K562 (cell line): ENCODE measurements at regions not wholly inside any gene's neighbourhood (a gene's known extent, or its start where the extent isn't known, plus 50 kb on each side); places are given as distances from the start of the nearest gene placed in this dataset.

Experiments used
- ATAC-seq: fragments of 200-7000 bp; cut with Tn5 transposase; 3 replicates; pipeline ENCODE4 v1.9.1; 2020; ENCODE audit warnings: moderate library complexity
- BruUV-seq: library from RNA; stranded (reverse); fragments of 400-500 nt; replicated peaks from 2 replicates; lab custom pipeline; 2021; lab: Mats Ljungman, UMichigan
- CTCF ChIA-PET: fragments of 300-600 bp; formaldehyde crosslinking; extraction: SDS; loops from one replicate; lab custom pipeline; 2021; ENCODE audit warnings: low intra/inter-chr PET ratio; lab: Yijun Ruan, JAX
- POLR2A ChIA-PET: fragments of 300-600, 350-650 bp; sonication (Branson Sonifier 250); formaldehyde crosslinking; extraction: SDS; loops from one replicate; lab custom pipeline; 2021; ENCODE audit warnings: antibody characterized with exemption, inconsistent platforms; lab: Yijun Ruan, JAX
- DNase-seq, 4 experiments: peaks; one replicate each; pipeline versions ENCODE4 v3.0.0 to v3.0.0-alpha.2; 2011 to 2018; ENCODE audit warnings: low spot score in 3 of 4, mixed read lengths in 3 of 4; ENCODE audit errors: extremely low read depth in 1 of 4
- FAIRE-seq: peaks from 2 replicates; lab custom pipeline; 2011; peaks lifted over from hg19 to GRCh38; lab: Jason Lieb, UNC
- H2AFZ ChIP-seq: 2 replicates; pipeline ENCODE4 v1.6.0; 2011; ENCODE audit warnings: low read depth, low read length, control low read depth, inconsistent platforms
- H3K27ac ChIP-seq: fragments of 200-600 bp; 3 replicates; pipeline ENCODE4 v1.8.0; 2011; ENCODE audit warnings: low read depth, mild to moderate bottlenecking, control low read depth, inconsistent platforms, low read length, moderate library complexity, mixed read lengths; ENCODE audit errors: extremely low read depth
- H3K27me3 ChIP-seq, 2 experiments: fragments of 300-600 bp in 1 of 2; 2 replicates in 1 of 2; 3 replicates in 1 of 2; pipeline versions ENCODE4 v1.6.0 to v1.8.0; 2011; ENCODE audit warnings: inconsistent platforms in 2 of 2, low read length in 2 of 2, mild to moderate bottlenecking in 1 of 2, mixed read lengths in 1 of 2, moderate library complexity in 1 of 2; ENCODE audit not compliant: control insufficient read depth in 2 of 2, insufficient read depth in 2 of 2
- H3K36me3 ChIP-seq: fragments of 300-600 bp; 3 replicates; pipeline ENCODE4 v1.8.0; 2011; ENCODE audit warnings: mild to moderate bottlenecking, low read length, inconsistent platforms; ENCODE audit not compliant: control insufficient read depth, insufficient read depth
- H3K4me1 ChIP-seq, 2 experiments: fragments of 200-600 bp in 1 of 2; replicated peaks in 1 of 2; 2 replicates in 1 of 2; 3 replicates in 1 of 2; pipeline versions ENCODE4 v1.5.1 to v1.8.0; 2011; ENCODE audit warnings: inconsistent platforms in 2 of 2, low read length in 2 of 2, mild to moderate bottlenecking in 1 of 2, mixed read lengths in 1 of 2, moderate library complexity in 1 of 2; ENCODE audit not compliant: control insufficient read depth in 2 of 2, insufficient read depth in 2 of 2
- H3K4me2 ChIP-seq: 2 replicates; pipeline ENCODE4 v1.6.1; 2011; ENCODE audit warnings: low read length, control low read depth, inconsistent platforms, mixed read lengths; ENCODE audit not compliant: insufficient read depth
- H3K4me3 ChIP-seq: fragments of 200-600 bp; sonication (generic), shearing (Covaris generic); 2 replicates; pipeline ENCODE4 v1.5.1; 2016; ENCODE audit warnings: control low read depth, inconsistent platforms
- H3K79me2 ChIP-seq: fragments of 200-600 bp; 3 replicates; pipeline ENCODE4 v1.8.0; 2011; ENCODE audit warnings: low read length, inconsistent platforms; ENCODE audit not compliant: control insufficient read depth, insufficient read depth
- H3K9ac ChIP-seq, 2 experiments: 2 replicates each; pipeline versions ENCODE4 v1.6.0 to v1.6.1; 2011; ENCODE audit warnings: low read depth in 2 of 2, low read length in 2 of 2, control low read depth in 1 of 2, inconsistent platforms in 1 of 2, mild to moderate bottlenecking in 1 of 2, mixed read lengths in 1 of 2; ENCODE audit not compliant: insufficient read depth in 1 of 2
- H3K9me1 ChIP-seq: one replicate; pipeline ENCODE4 v1.6.0; 2011; ENCODE audit warnings: inconsistent platforms, mild to moderate bottlenecking, low read length, moderate library complexity; ENCODE audit not compliant: control insufficient read depth, insufficient read depth
- H3K9me3 ChIP-seq: replicated peaks from 2 replicates; pipeline ENCODE4 v1.5.1; 2011; ENCODE audit warnings: low read depth, low read length, inconsistent platforms; ENCODE audit not compliant: control insufficient read depth, insufficient read depth
- H4K20me1 ChIP-seq: replicated peaks from 2 replicates; pipeline ENCODE4 v1.6.1; 2011; ENCODE audit warnings: low read length, inconsistent platforms, mixed read lengths; ENCODE audit not compliant: control insufficient read depth, insufficient read depth
- BRD4 ChIP-seq: fragments of 200-600 bp; sonication (generic); IDR thresholded peaks from 2 replicates; pipeline ENCODE4 v1.6.1; 2017; ENCODE audit warnings: inconsistent platforms
- ELF2 ChIP-seq: fragments of 250-450 bp; sonication (Bioruptor Pico); IDR thresholded peaks from 2 replicates; pipeline ENCODE4 v1.5.0; 2021; ENCODE audit warnings: mild to moderate bottlenecking
- FOXK1 ChIP-seq: sonication (generic); formaldehyde crosslinking; IDR thresholded peaks from 2 replicates; pipeline ENCODE4 v1.8.0; 2022; ENCODE audit warnings: missing genetic modification reagents, mild to moderate bottlenecking, borderline replicate concordance
- GABPA ChIP-seq: fragments of 200-800 bp; sonication (Bioruptor generic); conservative IDR thresholded peaks from 2 replicates; pipeline ENCODE4 v1.6.1; 2016; ENCODE audit warnings: low read depth, missing genetic modification characterization, missing compliant biosample characterization
- HNRNPK ChIP-seq: fragments of 200-400 bp; formaldehyde crosslinking; IDR thresholded peaks from one replicate; pipeline ENCODE4 v1.6.1; 2018; ENCODE audit warnings: mild to moderate bottlenecking, low read depth, low read length; ENCODE audit not compliant: poor library complexity, severe bottlenecking
- IFI16 ChIP-seq: fragments of 250-450 bp; sonication (Bioruptor Pico); IDR thresholded peaks from 2 replicates; pipeline ENCODE4 v2.1.2; 2022; ENCODE audit warnings: mild to moderate bottlenecking, inconsistent platforms
- NCOA2 ChIP-seq, 2 experiments: fragments of 450-650 bp; IDR thresholded peaks; 2 replicates each; pipeline ENCODE4 v1.6.1; 2018; ENCODE audit warnings: mild to moderate bottlenecking in 2 of 2, moderate library complexity in 1 of 2; ENCODE audit not compliant: partially characterized antibody in 2 of 2
- POLR3G ChIP-seq: IDR thresholded peaks from 2 replicates; pipeline ENCODE4 v1.6.1; 2011; ENCODE audit not compliant: insufficient read length, insufficient replicate concordance; ENCODE audit errors: extremely low read depth
- ZFP30 ChIP-seq: fragments of 250-450 bp; sonication (Bioruptor Pico); IDR thresholded peaks from 2 replicates; pipeline ENCODE4 v1.8.0; 2022; ENCODE audit warnings: moderate library complexity, mild to moderate bottlenecking, inconsistent platforms, borderline replicate concordance
- ZNF384 ChIP-seq: IDR thresholded peaks from 2 replicates; pipeline ENCODE4 v1.6.1; 2012; ENCODE audit warnings: low read depth, low read length, improper control_type of control experiment
- ZNF551 ChIP-seq: fragments of 250-450 bp; sonication (Bioruptor Pico); IDR thresholded peaks from 2 replicates; pipeline ENCODE4 v1.5.0; 2021; ENCODE audit warnings: mild to moderate bottlenecking, moderate library complexity
- ZNF764 ChIP-seq: fragments of 250-450 bp; sonication (Bioruptor Pico); IDR thresholded peaks from 2 replicates; pipeline ENCODE4 v1.4.0; 2020; ENCODE audit warnings: low read depth, mild to moderate bottlenecking, moderate library complexity
- ZNF830 ChIP-seq: fragments of 250-450 bp; sonication (Bioruptor Pico); IDR thresholded peaks from 2 replicates; pipeline ENCODE4 v1.5.0; 2021; ENCODE audit warnings: mild to moderate bottlenecking
- whole genome bisulfite sequencing: fragments of 100-300 bp; shearing (Covaris generic); methylation state at CpG from one replicate; pipeline ENCODE4 v1.1.6; 2016; ENCODE audit warnings: low coverage, mixed read lengths; ENCODE audit not compliant: insufficient coverage; ENCODE audit errors: missing lambda C conversion rate; 5-methylcytosine and 5-hydroxymethylcytosine counted together
- in situ Hi-C: fragments of 300-500 bp; cut with MboI; formaldehyde crosslinking; loops from 4 replicates; pipeline ENCODE4 v1.15.0; 2018; ENCODE audit warnings: inconsistent platforms, mixed read lengths
- intact Hi-C: fragments of 100-400 bp; cut with micrococcal nuclease; formaldehyde crosslinking; loops from 2 replicates; pipeline ENCODE4 v1.14.2; 2022
- TF ChIP-seq, protein P1 (sequence below): sonication (generic); formaldehyde crosslinking; IDR thresholded peaks from 2 replicates; pipeline ENCODE4 v1.9.0; 2022; ENCODE audit warnings: mild to moderate bottlenecking, missing genetic modification reagents
- TF ChIP-seq, protein P2 (sequence below): fragments of 450-650 bp; IDR thresholded peaks from 2 replicates; pipeline ENCODE4 v1.6.1; 2016; ENCODE audit warnings: antibody characterized with exemption
- TF ChIP-seq, protein P3 (sequence below): sonication (generic); formaldehyde crosslinking; IDR thresholded peaks from 2 replicates; pipeline ENCODE4 v1.4.0; 2020; ENCODE audit warnings: mild to moderate bottlenecking, missing genetic modification reagents
- TF ChIP-seq, protein P4 (sequence below): fragments of 250-450 bp; sonication (Bioruptor Pico); IDR thresholded peaks from 2 replicates; pipeline ENCODE4 v1.4.0; 2020; ENCODE audit warnings: mild to moderate bottlenecking, moderate library complexity
- TF ChIP-seq, protein P5 (sequence below): sonication (generic); formaldehyde crosslinking; IDR thresholded peaks from 2 replicates; pipeline ENCODE4 v1.5.0; 2020; ENCODE audit warnings: missing genetic modification reagents

DNA sequence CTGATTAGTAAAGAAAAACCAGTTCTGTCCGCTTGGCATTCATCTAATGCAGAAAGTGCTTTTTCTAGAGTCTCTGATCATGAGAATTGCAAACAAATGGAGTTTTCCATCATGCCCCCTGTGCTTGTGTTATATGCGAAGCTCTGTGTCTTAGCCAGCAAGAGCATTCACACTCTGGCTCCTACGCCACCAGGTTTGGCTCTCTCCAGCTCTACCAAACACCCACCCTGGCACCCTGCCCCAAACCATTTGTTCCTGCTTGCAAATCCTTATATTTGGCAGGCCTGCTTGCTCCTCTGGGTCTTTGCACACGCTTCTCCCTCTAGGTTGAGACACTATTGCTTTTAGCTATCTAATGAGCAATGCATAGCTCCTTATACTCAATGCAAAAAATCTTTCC, 204.1 kb upstream of the CYRIA start:
- Histone ChIP-seq H2AFZ (no peak overlapping the region), H3K4me1 (no peaks in the 10 kb centered on the region), H3K79me2 (no peaks in the 10 kb centered on the region), H3K36me3 (no peaks in the 10 kb centered on the region), H3K4me3 (no peak overlapping the region), H3K27ac (no peak overlapping the region), H3K27me3 (no peaks in the 10 kb centered on the region), H4K20me1 (no peaks in the 10 kb centered on the region), H3K9ac (no peak overlapping the region), H3K4me2 (no peak overlapping the region), H3K9me3 (no peaks in the 10 kb centered on the region), H3K9me1 (no peaks in the 10 kb centered on the region)
- no peak for FAIRE-seq
- no peak for ATAC-seq
- ChIA-PET CTCF (no interaction called here), POLR2A (no interaction called here)
- no TSS peak for BruUV-seq
- TF ChIP-seq, protein P1, sequence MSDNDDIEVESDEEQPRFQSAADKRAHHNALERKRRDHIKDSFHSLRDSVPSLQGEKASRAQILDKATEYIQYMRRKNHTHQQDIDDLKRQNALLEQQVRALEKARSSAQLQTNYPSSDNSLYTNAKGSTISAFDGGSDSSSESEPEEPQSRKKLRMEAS (CRISPR knock-in tag): no peak
- no peak for TF ChIP-seq NCOA2 (IDR thresholded peaks at IDR 0.05; ENCODE audit: partially characterized antibody in 2 of 2)
- TF ChIP-seq ELF2 (CRISPR knock-in tag): no peak
- no peak for TF ChIP-seq BRD4
- TF ChIP-seq ZNF830 (CRISPR knock-in tag): no peak
- no peak for TF ChIP-seq HNRNPK
- TF ChIP-seq, protein P2, sequence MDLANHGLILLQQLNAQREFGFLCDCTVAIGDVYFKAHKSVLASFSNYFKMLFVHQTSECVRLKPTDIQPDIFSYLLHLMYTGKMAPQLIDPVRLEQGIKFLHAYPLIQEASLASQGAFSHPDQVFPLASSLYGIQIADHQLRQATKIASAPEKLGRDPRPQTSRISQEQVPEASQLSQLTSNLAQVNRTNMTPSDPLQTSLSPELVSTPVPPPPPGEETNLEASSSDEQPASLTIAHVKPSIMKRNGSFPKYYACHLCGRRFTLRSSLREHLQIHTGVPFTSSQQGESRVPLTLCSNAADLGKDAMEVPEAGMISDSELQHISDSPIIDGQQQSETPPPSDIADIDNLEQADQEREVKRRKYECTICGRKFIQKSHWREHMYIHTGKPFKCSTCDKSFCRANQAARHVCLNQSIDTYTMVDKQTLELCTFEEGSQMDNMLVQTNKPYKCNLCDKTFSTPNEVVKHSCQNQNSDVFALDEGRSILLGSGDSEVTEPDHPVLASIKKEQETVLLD: no peak
- no peak for TF ChIP-seq ZNF384
- TF ChIP-seq, protein P3, sequence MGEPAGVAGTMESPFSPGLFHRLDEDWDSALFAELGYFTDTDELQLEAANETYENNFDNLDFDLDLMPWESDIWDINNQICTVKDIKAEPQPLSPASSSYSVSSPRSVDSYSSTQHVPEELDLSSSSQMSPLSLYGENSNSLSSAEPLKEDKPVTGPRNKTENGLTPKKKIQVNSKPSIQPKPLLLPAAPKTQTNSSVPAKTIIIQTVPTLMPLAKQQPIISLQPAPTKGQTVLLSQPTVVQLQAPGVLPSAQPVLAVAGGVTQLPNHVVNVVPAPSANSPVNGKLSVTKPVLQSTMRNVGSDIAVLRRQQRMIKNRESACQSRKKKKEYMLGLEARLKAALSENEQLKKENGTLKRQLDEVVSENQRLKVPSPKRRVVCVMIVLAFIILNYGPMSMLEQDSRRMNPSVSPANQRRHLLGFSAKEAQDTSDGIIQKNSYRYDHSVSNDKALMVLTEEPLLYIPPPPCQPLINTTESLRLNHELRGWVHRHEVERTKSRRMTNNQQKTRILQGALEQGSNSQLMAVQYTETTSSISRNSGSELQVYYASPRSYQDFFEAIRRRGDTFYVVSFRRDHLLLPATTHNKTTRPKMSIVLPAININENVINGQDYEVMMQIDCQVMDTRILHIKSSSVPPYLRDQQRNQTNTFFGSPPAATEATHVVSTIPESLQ (CRISPR knock-in tag): no peak
- TF ChIP-seq ZNF764 (CRISPR knock-in tag): no peak
- TF ChIP-seq ZNF551 (CRISPR knock-in tag): no peak
- TF ChIP-seq, protein P4, sequence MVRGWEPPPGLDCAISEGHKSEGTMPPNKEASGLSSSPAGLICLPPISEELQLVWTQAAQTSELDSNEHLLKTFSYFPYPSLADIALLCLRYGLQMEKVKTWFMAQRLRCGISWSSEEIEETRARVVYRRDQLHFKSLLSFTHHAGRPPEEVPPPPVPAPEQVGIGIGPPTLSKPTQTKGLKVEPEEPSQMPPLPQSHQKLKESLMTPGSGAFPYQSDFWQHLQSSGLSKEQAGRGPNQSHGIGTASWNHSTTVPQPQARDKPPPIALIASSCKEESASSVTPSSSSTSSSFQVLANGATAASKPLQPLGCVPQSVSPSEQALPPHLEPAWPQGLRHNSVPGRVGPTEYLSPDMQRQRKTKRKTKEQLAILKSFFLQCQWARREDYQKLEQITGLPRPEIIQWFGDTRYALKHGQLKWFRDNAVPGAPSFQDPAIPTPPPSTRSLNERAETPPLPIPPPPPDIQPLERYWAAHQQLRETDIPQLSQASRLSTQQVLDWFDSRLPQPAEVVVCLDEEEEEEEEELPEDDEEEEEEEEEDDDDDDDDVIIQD (CRISPR knock-in tag): no peak
- TF ChIP-seq POLR3G: no peak
- TF ChIP-seq GABPA (tag): no peak
- TF ChIP-seq, protein P5, sequence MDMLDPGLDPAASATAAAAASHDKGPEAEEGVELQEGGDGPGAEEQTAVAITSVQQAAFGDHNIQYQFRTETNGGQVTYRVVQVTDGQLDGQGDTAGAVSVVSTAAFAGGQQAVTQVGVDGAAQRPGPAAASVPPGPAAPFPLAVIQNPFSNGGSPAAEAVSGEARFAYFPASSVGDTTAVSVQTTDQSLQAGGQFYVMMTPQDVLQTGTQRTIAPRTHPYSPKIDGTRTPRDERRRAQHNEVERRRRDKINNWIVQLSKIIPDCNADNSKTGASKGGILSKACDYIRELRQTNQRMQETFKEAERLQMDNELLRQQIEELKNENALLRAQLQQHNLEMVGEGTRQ (CRISPR knock-in tag): no peak
- TF ChIP-seq IFI16: no peak
- TF ChIP-seq ZFP30 (CRISPR knock-in tag): no peak
- no peak for TF ChIP-seq FOXK1
- intact Hi-C loops: no loop called here
- WGBS: 0% methylated on average over 4 of the region's 4 CpGs
- DNase-seq: no peak
- in situ Hi-C loops: no loop called here
